Heart left ventricle (tissue), 13 donors: ENCODE measurements at regions not wholly inside any gene's neighbourhood (a gene's known extent, or its start where the extent isn't known, plus 50 kb on each side); places are given as distances from the start of the nearest gene placed in this dataset.

Source experiments
- POLR2A ChIP-seq, 2 donors: fragments of 450-650 bp; IDR thresholded peaks; one replicate each; pipeline ENCODE4 v1.6.1; 2017; ENCODE audit warnings: antibody characterized with exemption in 2 of 2, mild to moderate bottlenecking in 2 of 2, moderate library complexity in 2 of 2
- TF ChIP-seq, protein P1 (sequence below), 12 donors: fragments of 200-600 bp; sonication (generic) in 4 of 12; IDR thresholded peaks; one replicate each; pipeline versions ENCODE4 v1.5.0 to v1.8.0; 2018 to 2022; ENCODE audit warnings: antibody characterized with exemption in 12 of 12, mild to moderate bottlenecking in 5 of 12
- donor health status: ischemic (EF 13 %, LVEDD 7.1; RV severe dilation, severe dysfunction).
- donor health status: DM: no; HTN: yes; CAD: no.
- donor health status: DM: no; HTN: no; CAD: no.
- donor health status: ischemic (EF 25% LVEDD 6.9; RV normal size, moderate dysfunction).
- donor health status: ischemic (EF 25% LVEDD 5.7; RV mildly dilated, moderate dysfunction).
- donor health status: ischemic (EF 35%, LVEDD 5.7; RV mildly dilated, moderate dysfunction).
- donor health status: nonischemic (EF 11% LVEDD 7.7; RV severe dilation, severe dysfunction).
- donor health status: DM: yes; HTN: yes; CAD: no.
- donor health status: PGD.
- donor health status: ischemic (EF 29% LVEDD 5.4; RV normal size, mild dysfunction).
- donor health status: nonischemic (EF 23%, LVEDD 6.1; RV moderate dilation, normal function).

- TF ChIP-seq, protein P1, sequence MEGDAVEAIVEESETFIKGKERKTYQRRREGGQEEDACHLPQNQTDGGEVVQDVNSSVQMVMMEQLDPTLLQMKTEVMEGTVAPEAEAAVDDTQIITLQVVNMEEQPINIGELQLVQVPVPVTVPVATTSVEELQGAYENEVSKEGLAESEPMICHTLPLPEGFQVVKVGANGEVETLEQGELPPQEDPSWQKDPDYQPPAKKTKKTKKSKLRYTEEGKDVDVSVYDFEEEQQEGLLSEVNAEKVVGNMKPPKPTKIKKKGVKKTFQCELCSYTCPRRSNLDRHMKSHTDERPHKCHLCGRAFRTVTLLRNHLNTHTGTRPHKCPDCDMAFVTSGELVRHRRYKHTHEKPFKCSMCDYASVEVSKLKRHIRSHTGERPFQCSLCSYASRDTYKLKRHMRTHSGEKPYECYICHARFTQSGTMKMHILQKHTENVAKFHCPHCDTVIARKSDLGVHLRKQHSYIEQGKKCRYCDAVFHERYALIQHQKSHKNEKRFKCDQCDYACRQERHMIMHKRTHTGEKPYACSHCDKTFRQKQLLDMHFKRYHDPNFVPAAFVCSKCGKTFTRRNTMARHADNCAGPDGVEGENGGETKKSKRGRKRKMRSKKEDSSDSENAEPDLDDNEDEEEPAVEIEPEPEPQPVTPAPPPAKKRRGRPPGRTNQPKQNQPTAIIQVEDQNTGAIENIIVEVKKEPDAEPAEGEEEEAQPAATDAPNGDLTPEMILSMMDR (IDR thresholded peaks at IDR 0.05): no peak
- TF ChIP-seq POLR2A (IDR thresholded peaks at IDR 0.05): no peak
Observed at GRCh38 chr18:46250084-46250811, 146.1 kb downstream of the HAUS1 start.
